ENCODE measurements at regions not wholly inside any gene's neighbourhood (a gene's known extent, or its start where the extent isn't known, plus 50 kb on each side); places are given as distances from the start of the nearest gene placed in this dataset.
A peak's percentile ranks its signal among the peaks of the same experiment; 100 is the strongest.

DNA sequence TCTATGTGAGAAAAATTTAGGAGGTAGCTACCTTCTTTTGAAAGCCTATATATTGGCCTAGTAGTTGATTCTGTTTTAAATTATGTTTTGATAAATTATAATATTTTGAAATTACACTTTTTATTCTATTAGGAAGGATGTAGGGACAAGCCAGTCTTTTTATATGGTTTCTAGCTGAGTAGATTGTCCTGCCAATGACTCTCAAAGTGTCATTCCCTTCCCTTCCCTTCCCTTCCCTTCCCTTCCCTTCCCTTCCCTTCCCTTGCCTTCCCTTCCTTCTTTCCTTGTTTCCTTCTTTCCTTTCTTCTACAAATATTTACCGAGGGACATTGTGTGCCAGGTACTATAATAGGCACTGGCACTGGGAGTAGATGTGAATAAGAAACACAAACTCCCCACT, 99.7 kb upstream of the HDAC9 start:
- no peak overlapping the region for H3K4me3 ChIP-seq (ENCODE audit: insufficient read depth, low read depth, low read length)
- no peak overlapping the region for H3K9ac ChIP-seq (ENCODE audit: low read length)
- no peak overlapping the region for H3K27ac ChIP-seq (ENCODE audit: low read depth, low read length)
- Mint-ChIP-seq H3K4me3 (ENCODE audit: unreplicated experiment) (no peak overlapping the region), H3K9me3 (ENCODE audit: unreplicated experiment) (peaks cover 1% of the 10 kb centered on the region), H3K36me3 (ENCODE audit: low read depth, unreplicated experiment) (no peaks in the 10 kb centered on the region), H3K27me3 (ENCODE audit: low read depth, unreplicated experiment) (no peaks in the 10 kb centered on the region), H3K27ac (ENCODE audit: unreplicated experiment) (no peak overlapping the region), H3K4me1 (ENCODE audit: low read depth, unreplicated experiment) (peaks cover 10% of the 10 kb centered on the region)
- no peaks in the 10 kb centered on the region for H3K4me1 ChIP-seq (ENCODE audit: insufficient read depth, low read length)
- no peak for FAIRE-seq
- H3K4me2 ChIP-seq (ENCODE audit: low read length), result no peak overlapping the region
- H3K36me3 ChIP-seq (ENCODE audit: insufficient read depth, low read length), result no peaks in the 10 kb centered on the region
- H3K79me2 ChIP-seq (ENCODE audit: insufficient read depth, low read length), result no peaks in the 10 kb centered on the region
- H3K27me3 ChIP-seq (ENCODE audit: insufficient read depth, low read length), result no peaks in the 10 kb centered on the region
- DNase-seq (ENCODE audit: low read depth), result no peak
- no peak for TF ChIP-seq EZH2 (IDR thresholded peaks at IDR 0.05; ENCODE audit: insufficient read depth, low read length)
- TF ChIP-seq, protein P1, sequence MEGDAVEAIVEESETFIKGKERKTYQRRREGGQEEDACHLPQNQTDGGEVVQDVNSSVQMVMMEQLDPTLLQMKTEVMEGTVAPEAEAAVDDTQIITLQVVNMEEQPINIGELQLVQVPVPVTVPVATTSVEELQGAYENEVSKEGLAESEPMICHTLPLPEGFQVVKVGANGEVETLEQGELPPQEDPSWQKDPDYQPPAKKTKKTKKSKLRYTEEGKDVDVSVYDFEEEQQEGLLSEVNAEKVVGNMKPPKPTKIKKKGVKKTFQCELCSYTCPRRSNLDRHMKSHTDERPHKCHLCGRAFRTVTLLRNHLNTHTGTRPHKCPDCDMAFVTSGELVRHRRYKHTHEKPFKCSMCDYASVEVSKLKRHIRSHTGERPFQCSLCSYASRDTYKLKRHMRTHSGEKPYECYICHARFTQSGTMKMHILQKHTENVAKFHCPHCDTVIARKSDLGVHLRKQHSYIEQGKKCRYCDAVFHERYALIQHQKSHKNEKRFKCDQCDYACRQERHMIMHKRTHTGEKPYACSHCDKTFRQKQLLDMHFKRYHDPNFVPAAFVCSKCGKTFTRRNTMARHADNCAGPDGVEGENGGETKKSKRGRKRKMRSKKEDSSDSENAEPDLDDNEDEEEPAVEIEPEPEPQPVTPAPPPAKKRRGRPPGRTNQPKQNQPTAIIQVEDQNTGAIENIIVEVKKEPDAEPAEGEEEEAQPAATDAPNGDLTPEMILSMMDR (IDR thresholded peaks at IDR 0.05; ENCODE audit: insufficient read depth, low read depth, low read length), result no peak
- no peaks in the 10 kb centered on the region for H4K20me1 ChIP-seq (ENCODE audit: insufficient read depth, low read length)
- H2AFZ ChIP-seq (ENCODE audit: low read depth, low read length), result no peak overlapping the region
- no peaks in the 10 kb centered on the region for H3K9me3 ChIP-seq (ENCODE audit: insufficient read depth, low read depth, low read length)

DNA sequence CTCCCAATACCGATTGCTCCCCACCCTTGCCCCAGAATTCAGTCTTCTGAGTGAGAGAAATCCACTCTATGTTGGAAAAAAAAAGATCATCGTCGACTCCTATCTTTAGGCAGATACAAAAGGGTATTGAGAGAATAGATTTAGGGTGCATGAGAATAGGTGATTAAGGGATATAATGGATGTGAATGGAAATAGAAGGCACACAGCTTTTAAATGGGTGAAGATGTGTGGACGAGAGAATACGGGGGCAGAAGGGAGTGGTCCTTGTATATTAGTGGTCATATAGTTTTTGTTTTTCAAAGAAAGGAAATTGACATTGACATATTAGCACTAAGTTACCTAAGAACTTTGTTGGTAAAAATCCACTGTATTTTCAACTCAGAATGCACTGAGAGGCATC, 98.6 kb upstream of the HDAC9 start:
- Histone ChIP-seq H3K9me3 (ENCODE audit: insufficient read depth, low read depth, low read length) (no peaks in the 10 kb centered on the region), H3K9ac (ENCODE audit: low read length) (no peak overlapping the region), H3K4me2 (ENCODE audit: low read length) (no peak overlapping the region), H3K27ac (ENCODE audit: low read depth, low read length) (no peak overlapping the region), H3K36me3 (ENCODE audit: insufficient read depth, low read length) (no peaks in the 10 kb centered on the region), H3K79me2 (ENCODE audit: insufficient read depth, low read length) (no peaks in the 10 kb centered on the region), H3K4me1 (ENCODE audit: insufficient read depth, low read length) (no peaks in the 10 kb centered on the region), H3K27me3 (ENCODE audit: insufficient read depth, low read length) (no peaks in the 10 kb centered on the region), H3K4me3 (ENCODE audit: insufficient read depth, low read depth, low read length) (no peak overlapping the region), H4K20me1 (ENCODE audit: insufficient read depth, low read length) (no peaks in the 10 kb centered on the region), H2AFZ (ENCODE audit: low read depth, low read length) (no peak overlapping the region)
- Mint-ChIP-seq H3K36me3 (ENCODE audit: low read depth, unreplicated experiment) (no peaks in the 10 kb centered on the region), H3K27ac (ENCODE audit: unreplicated experiment) (no peak overlapping the region), H3K4me3 (ENCODE audit: unreplicated experiment) (peak overlapping the region; percentile 7), H3K4me1 (ENCODE audit: low read depth, unreplicated experiment) (peaks cover 10% of the 10 kb centered on the region), H3K27me3 (ENCODE audit: low read depth, unreplicated experiment) (no peaks in the 10 kb centered on the region), H3K9me3 (ENCODE audit: unreplicated experiment) (peaks cover 1% of the 10 kb centered on the region)
- DNase-seq (ENCODE audit: low read depth), result no peak
- FAIRE-seq, result no peak
- TF ChIP-seq, protein P1 (IDR thresholded peaks at IDR 0.05; ENCODE audit: insufficient read depth, low read depth, low read length), result no peak

DNA sequence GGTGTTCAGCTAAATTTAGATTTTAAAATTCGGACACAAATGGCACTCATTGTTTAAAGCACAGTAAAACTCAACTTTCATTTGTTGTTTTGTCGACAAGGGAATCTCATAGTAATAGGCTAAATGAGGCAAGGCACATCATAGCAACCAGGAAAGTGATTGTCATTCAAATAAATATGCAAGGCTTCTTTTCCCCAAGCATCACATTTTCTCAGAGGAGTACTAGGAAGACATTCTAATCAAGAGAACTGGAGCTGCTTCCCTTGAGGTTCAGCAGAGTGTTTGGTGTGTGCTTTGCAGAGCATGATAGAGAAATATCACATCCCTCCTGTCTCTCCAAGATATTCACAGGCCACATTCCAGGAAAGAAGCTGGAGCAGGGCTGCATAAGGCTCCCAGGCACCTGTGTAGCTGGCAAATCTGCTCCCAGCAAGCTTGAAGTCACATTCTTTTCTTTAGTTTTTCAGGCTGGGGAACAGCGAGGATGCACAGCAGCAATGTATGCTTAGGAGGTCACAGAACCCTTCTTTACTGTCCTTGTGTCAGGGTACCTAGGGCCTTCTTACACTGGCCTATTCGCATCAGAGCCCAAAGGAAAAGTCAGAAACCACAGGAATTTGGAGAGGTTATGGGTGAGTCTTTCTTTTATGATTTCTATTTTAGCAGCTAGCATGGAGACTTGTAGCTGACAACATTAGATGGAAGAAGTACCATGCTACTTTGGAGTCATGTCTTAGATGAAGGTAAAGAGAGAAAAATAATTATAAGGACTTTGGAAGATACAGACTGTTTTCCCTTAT, 95.9 kb upstream of the HDAC9 start:
- H3K27me3 ChIP-seq (ENCODE audit: insufficient read depth, low read length), result no peaks in the 10 kb centered on the region
- Mint-ChIP-seq H3K27me3 (ENCODE audit: low read depth, unreplicated experiment) (no peaks in the 10 kb centered on the region), H3K36me3 (ENCODE audit: low read depth, unreplicated experiment) (no peaks in the 10 kb centered on the region), H3K4me3 (ENCODE audit: unreplicated experiment) (no peak overlapping the region), H3K9me3 (ENCODE audit: unreplicated experiment) (peaks cover 1% of the 10 kb centered on the region), H3K4me1 (ENCODE audit: low read depth, unreplicated experiment) (peaks cover 14% of the 10 kb centered on the region), H3K27ac (ENCODE audit: unreplicated experiment) (no peak overlapping the region)
- DNase-seq (ENCODE audit: low read depth), result peak; percentile 24
- no peaks in the 10 kb centered on the region for H3K9me3 ChIP-seq (ENCODE audit: insufficient read depth, low read depth, low read length)
- H4K20me1 ChIP-seq (ENCODE audit: insufficient read depth, low read length), result no peaks in the 10 kb centered on the region
- peaks cover 8% of the 10 kb centered on the region for H3K4me1 ChIP-seq (ENCODE audit: insufficient read depth, low read length)
- no peak for TF ChIP-seq EZH2 (IDR thresholded peaks at IDR 0.05; ENCODE audit: insufficient read depth, low read length)
- TF ChIP-seq, protein P1 (IDR thresholded peaks at IDR 0.05; ENCODE audit: insufficient read depth, low read depth, low read length), result no peak
- no peak overlapping the region for H2AFZ ChIP-seq (ENCODE audit: low read depth, low read length)
- H3K36me3 ChIP-seq (ENCODE audit: insufficient read depth, low read length), result no peaks in the 10 kb centered on the region
- no peak overlapping the region for H3K4me2 ChIP-seq (ENCODE audit: low read length)
- H3K79me2 ChIP-seq (ENCODE audit: insufficient read depth, low read length), result no peaks in the 10 kb centered on the region
- H3K4me3 ChIP-seq (ENCODE audit: insufficient read depth, low read depth, low read length), result no peak overlapping the region
- no peak overlapping the region for H3K9ac ChIP-seq (ENCODE audit: low read length)
- H3K27ac ChIP-seq (ENCODE audit: low read depth, low read length), result no peak overlapping the region
- peak; percentile 56 for FAIRE-seq

Data from astrocyte (in vitro differentiated cells and primary cell).